Psoas muscle (tissue), 7 donors: ENCODE measurements at regions not wholly inside any gene's neighbourhood (a gene's known extent, or its start where the extent isn't known, plus 50 kb on each side); places are given as distances from the start of the nearest gene placed in this dataset.

Source experiments
- ATAC-seq, 4 donors: fragments of 200-7000 bp; cut with Tn5 transposase; one replicate each; pipeline ENCODE4 v1.9.1; 2020; ENCODE audit warnings: moderate library complexity in 3 of 4, mild to moderate bottlenecking in 2 of 4
- DNase-seq, 2 donors: peaks; one replicate each; pipeline ENCODE4 v3.0.0-alpha.2; 2020
- H3K27ac ChIP-seq: fragments of 200-600 bp; one replicate; pipeline ENCODE4 v1.8.0; 2022
- H3K27me3 ChIP-seq, 3 donors: fragments of 200-600 bp in 1 of 3; one replicate each; pipeline versions ENCODE4 v1.6.1 to v1.8.0; 2013 to 2022; ENCODE audit warnings: low read length in 2 of 3, mild to moderate bottlenecking in 2 of 3, moderate library complexity in 1 of 3; ENCODE audit not compliant: insufficient read depth in 3 of 3
- H3K36me3 ChIP-seq, 2 donors: fragments of 200-600 bp in 1 of 2; one replicate each; pipeline versions ENCODE4 v1.6.1 to v1.8.0; 2013 to 2022; ENCODE audit warnings: low read depth in 1 of 2, mild to moderate bottlenecking in 1 of 2, moderate library complexity in 1 of 2; ENCODE audit not compliant: insufficient read depth in 1 of 2
- H3K4me1 ChIP-seq: fragments of 200-600 bp; one replicate; pipeline ENCODE4 v1.8.0; 2022
- H3K4me3 ChIP-seq: fragments of 200-600 bp; one replicate; pipeline ENCODE4 v1.8.0; 2022; ENCODE audit warnings: mild to moderate bottlenecking
- H3K9me3 ChIP-seq: fragments of 200-600 bp; one replicate; pipeline ENCODE4 v1.8.0; 2022
- CTCF ChIP-seq: fragments of 200-600 bp; IDR thresholded peaks from one replicate; pipeline ENCODE4 v1.8.0; 2022; ENCODE audit warnings: antibody characterized with exemption
- WGBS, 3 donors: extraction: QIAGEN DNeasy Blood & Tissue Kit; methylation state at CpG; one replicate each; pipeline versions ENCODE4 v1.1.6 to v1.1.7; 2013; 5-methylcytosine and 5-hydroxymethylcytosine counted together
- intact Hi-C, 2 donors: fragments of 100-400 bp; cut with DNase I; formaldehyde crosslinking; loops; one replicate each; pipeline versions ENCODE4 v1.11.0 to v1.14.2; 2022
- donor health status: healthy with polysubstance abuse.
- donor health status: DM: no; HTN: no; CAD: no; lungs with moderate emphysema.
- donor health status: Bipolar disorder and iron deficiency.
- donor health status: healthy.
- donor health status: DM: yes; HTN: yes; CAD: no.
- donor health status: DM: no; HTN: no; CAD: no.
- donor health status: DM: yes; HTN: yes; CAD: no.

DNA sequence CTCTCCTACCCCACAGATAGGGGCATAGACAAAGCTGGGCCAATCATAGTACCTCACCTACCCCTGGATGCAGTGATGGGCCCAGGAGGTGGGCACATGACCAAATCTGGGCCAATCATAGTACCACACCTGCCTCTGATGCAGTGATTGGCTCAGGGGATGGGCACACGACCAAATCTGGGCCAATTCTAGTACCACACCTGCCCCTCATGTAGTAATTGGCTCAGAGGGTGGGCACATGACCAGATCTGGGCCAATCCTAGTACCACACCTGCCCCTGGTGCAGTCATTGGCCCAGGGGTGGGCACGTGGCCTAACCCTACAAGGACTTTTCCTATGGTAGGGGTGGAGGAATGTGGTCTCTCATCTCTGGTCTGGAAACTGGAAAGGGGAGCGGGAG, 56.9 kb upstream of the MEF2A start:
- TF ChIP-seq CTCF, result no peak
- H3K4me3 ChIP-seq, result no peak overlapping the region
- H3K9me3 ChIP-seq, result no peaks in the 10 kb centered on the region
- H3K36me3 ChIP-seq, result no peaks in the 10 kb centered on the region
- DNase-seq (no peak), ATAC-seq (no peak)
- peak overlapping the region; percentile 94 for H3K27ac ChIP-seq
- H3K27me3 ChIP-seq, result no peaks in the 10 kb centered on the region
- 97 to 98% (median 98%) methylated on average over 3 of the region's 3 CpGs for WGBS, 3 donors
- peaks cover 75% of the 10 kb centered on the region for H3K4me1 ChIP-seq
- intact Hi-C loops, result loop anchor here in 1 of 2 donors (5.0 kb wide), 1 partner anchor 37 kb away; no protein-coding TSS in a partner anchor

- Histone ChIP-seq H3K4me1 (peaks cover 75% of the 10 kb centered on the region), H3K27ac (peak overlapping the region; percentile 94)
- intact Hi-C loops, result loop anchor here (5.0 kb wide), 3 partner anchors 38 to 197 kb away; no protein-coding TSS in a partner anchor
These were observed 55.9 kb upstream of the MEF2A start for GRCh38 chr15:99509686-99510461.

DNA sequence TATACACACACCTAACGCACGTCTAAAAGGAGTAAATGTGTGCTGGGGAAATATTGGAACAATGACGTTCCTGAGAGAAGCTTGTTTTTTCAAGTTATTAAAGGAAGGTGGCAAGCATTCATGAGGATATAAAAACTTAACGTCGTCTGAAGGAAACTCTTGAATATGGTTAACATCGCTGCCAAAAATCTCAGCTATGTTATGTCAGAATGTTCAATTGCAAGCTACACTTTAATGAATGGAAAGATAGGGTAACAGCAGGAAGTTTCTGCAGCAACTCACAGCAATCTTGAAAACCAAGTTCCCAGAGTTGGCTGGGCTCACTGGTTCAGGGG, 54.3 kb upstream of the MEF2A start:
- 7 to 9% (median 7%) methylated on average over 6 of the region's 6 CpGs for WGBS, 3 donors
- no peak for ATAC-seq
- peaks cover 62% of the 10 kb centered on the region for H3K4me1 ChIP-seq
- TF ChIP-seq CTCF, result no peak
- H3K4me3 ChIP-seq, result peak overlapping the region; percentile 45
- no peak for DNase-seq
- H3K36me3 ChIP-seq, result no peaks in the 10 kb centered on the region
- intact Hi-C loops, result loop anchor here (5.0 kb wide), 2 partner anchors 51 to 196 kb away; no protein-coding TSS in a partner anchor
- H3K27ac ChIP-seq, result peak overlapping the region; percentile 94
- H3K27me3 ChIP-seq, result no peaks in the 10 kb centered on the region
- no peaks in the 10 kb centered on the region for H3K9me3 ChIP-seq

More at GRCh38 chr15:99509686-99510461, 55.9 kb upstream of the MEF2A start:
- no peak for ATAC-seq
- Histone ChIP-seq H3K9me3 (no peaks in the 10 kb centered on the region), H3K4me3 (no peak overlapping the region), H3K27me3 (no peaks in the 10 kb centered on the region), H3K36me3 (no peaks in the 10 kb centered on the region)
- WGBS, 3 donors, result 49 to 64% (median 54%) methylated on average over 7 of the region's 7 CpGs
- no peak for DNase-seq
- no peak for TF ChIP-seq CTCF

- Histone ChIP-seq H3K36me3 (no peaks in the 10 kb centered on the region), H3K4me3 (peak overlapping the region; percentile 45)
These were observed 53.7 kb upstream of the MEF2A start for GRCh38 chr15:99511866-99512661.

More at GRCh38 chr15:99511866-99512661, 53.7 kb upstream of the MEF2A start:
- WGBS, 3 donors, result 21 to 27% (median 26%) methylated on average over 14 of the region's 14 CpGs
- intact Hi-C loops, result loop anchor here (2.0 to 5.0 kb wide), 3 partner anchors 50 to 195 kb away; no protein-coding TSS in a partner anchor
- Histone ChIP-seq H3K27me3 (no peaks in the 10 kb centered on the region), H3K4me1 (peaks cover 56% of the 10 kb centered on the region), H3K9me3 (no peaks in the 10 kb centered on the region), H3K27ac (peak overlapping the region; percentile 94)
- no peak for TF ChIP-seq CTCF
- peak; percentile 71 to 90 for DNase-seq
- ATAC-seq, result peak; percentile 77 to 81 (median 80)
